ENCODE measurements at regions not wholly inside any gene's neighbourhood (a gene's known extent, or its start where the extent isn't known, plus 50 kb on each side); places are given as distances from the start of the nearest gene placed in this dataset.

DNA sequence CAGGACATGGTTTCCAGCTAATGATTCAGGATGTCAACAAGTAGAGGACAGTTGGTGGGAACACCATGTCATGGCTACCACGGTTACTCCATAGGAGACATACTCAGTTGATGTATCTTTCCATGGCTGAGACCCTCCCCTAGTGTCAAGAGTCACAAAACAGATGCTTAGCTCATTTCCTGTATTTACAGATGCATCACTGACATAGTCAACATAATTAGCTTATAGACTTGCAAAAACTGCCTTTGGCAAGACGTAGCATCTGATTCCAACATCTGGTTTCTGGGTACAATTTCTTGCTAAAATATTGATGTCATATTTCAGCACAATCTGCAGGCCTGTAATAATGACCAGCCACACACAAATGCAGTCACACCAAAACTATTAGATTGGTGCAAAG, 550.3 kb downstream of the FAM181B start:
- TF ChIP-seq CREB1 (IDR thresholded peaks at IDR 0.05; ENCODE audit: low read depth): no peak
- TF ChIP-seq YY1 (IDR thresholded peaks at IDR 0.05; ENCODE audit: low read depth, low read length): no peak
- no peak for TF ChIP-seq RCOR1 (conservative IDR thresholded peaks at IDR 0.05; ENCODE audit: low read depth, low read length)
- TF ChIP-seq POLR2A (IDR thresholded peaks at IDR 0.05; ENCODE audit: low read depth, low read length): no peak
- TF ChIP-seq RFX5 (IDR thresholded peaks at IDR 0.05; ENCODE audit: low read depth, low read length): no peak
- TF ChIP-seq, protein P1, sequence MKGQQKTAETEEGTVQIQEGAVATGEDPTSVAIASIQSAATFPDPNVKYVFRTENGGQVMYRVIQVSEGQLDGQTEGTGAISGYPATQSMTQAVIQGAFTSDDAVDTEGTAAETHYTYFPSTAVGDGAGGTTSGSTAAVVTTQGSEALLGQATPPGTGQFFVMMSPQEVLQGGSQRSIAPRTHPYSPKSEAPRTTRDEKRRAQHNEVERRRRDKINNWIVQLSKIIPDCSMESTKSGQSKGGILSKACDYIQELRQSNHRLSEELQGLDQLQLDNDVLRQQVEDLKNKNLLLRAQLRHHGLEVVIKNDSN (IDR thresholded peaks at IDR 0.05; ENCODE audit: borderline replicate concordance, extremely low read length, insufficient read depth, low read depth, low read length): no peak
- TF ChIP-seq, protein P2, sequence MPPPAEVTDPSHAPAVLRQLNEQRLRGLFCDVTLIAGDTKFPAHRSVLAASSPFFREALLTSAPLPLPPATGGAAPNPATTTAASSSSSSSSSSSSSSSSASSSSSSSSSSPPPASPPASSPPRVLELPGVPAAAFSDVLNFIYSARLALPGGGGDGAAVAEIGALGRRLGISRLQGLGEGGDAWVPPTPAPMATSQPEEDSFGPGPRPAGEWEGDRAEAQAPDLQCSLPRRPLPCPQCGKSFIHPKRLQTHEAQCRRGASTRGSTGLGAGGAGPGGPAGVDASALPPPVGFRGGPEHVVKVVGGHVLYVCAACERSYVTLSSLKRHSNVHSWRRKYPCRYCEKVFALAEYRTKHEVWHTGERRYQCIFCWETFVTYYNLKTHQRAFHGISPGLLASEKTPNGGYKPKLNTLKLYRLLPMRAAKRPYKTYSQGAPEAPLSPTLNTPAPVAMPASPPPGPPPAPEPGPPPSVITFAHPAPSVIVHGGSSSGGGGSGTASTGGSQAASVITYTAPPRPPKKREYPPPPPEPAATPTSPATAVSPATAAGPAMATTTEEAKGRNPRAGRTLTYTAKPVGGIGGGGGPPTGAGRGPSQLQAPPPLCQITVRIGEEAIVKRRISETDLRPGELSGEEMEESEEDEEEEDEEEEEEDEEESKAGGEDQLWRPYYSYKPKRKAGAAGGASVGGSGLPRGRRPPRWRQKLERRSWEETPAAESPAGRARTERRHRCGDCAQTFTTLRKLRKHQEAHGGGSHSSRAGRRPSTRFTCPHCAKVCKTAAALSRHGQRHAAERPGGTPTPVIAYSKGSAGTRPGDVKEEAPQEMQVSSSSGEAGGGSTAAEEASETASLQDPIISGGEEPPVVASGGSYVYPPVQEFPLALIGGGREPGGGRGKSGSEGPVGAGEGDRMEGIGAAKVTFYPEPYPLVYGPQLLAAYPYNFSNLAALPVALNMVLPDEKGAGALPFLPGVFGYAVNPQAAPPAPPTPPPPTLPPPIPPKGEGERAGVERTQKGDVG (CRISPR knock-in tag; IDR thresholded peaks at IDR 0.05): no peak
- TF ChIP-seq POU2F2 (IDR thresholded peaks at IDR 0.05; ENCODE audit: borderline replicate concordance, low read depth, low read length): no peak
